MM.1S (cell line): ENCODE measurements at regions not wholly inside any gene's neighbourhood (a gene's known extent, or its start where the extent isn't known, plus 50 kb on each side); places are given as distances from the start of the nearest gene placed in this dataset.
A peak's percentile ranks its signal among the peaks of the same experiment; 100 is the strongest.

Experiments used
- DNase-seq: peaks from one replicate; pipeline ENCODE4 v3.0.0-alpha.2; 2015
- H2AFZ ChIP-seq: fragments of 300-600 bp; sonication (generic); 2 replicates; pipeline ENCODE4 v1.6.0; 2016; ENCODE audit warnings: antibody characterized with exemption, low read length
- H3F3A ChIP-seq: fragments of 300-600 bp; sonication (generic); 2 replicates; pipeline ENCODE4 v1.6.1; 2016; ENCODE audit warnings: mild to moderate bottlenecking, antibody characterized with exemption, low read length, moderate library complexity, mixed read lengths; ENCODE audit not compliant: insufficient read depth
- H3K27ac ChIP-seq: fragments of 300-600 bp; sonication (generic); 2 replicates; pipeline ENCODE4 v1.5.1; 2016; ENCODE audit warnings: mild to moderate bottlenecking, low read length
- H3K27me3 ChIP-seq: fragments of 300-600 bp; sonication (generic); replicated peaks from 2 replicates; pipeline ENCODE4 v1.6.0; 2016; ENCODE audit warnings: low read length; ENCODE audit not compliant: insufficient read depth
- H3K36me3 ChIP-seq: fragments of 300-600 bp; sonication (generic); replicated peaks from 2 replicates; pipeline ENCODE4 v1.6.1; 2016; ENCODE audit warnings: mild to moderate bottlenecking, low read length, mixed read lengths; ENCODE audit not compliant: insufficient read depth
- H3K4me1 ChIP-seq: fragments of 300-600 bp; sonication (generic); 2 replicates; pipeline ENCODE4 v1.6.1; 2016; ENCODE audit warnings: low read length, mixed read lengths
- H3K4me2 ChIP-seq: fragments of 300-600 bp; sonication (generic); 2 replicates; pipeline ENCODE4 v1.6.0; 2016; ENCODE audit warnings: low read depth, low read length
- H3K4me3 ChIP-seq: fragments of 300-600 bp; sonication (generic); 2 replicates; pipeline ENCODE4 v1.5.1; 2016; ENCODE audit warnings: low read length, mixed read lengths
- H3K79me2 ChIP-seq: fragments of 300-600 bp; sonication (generic); 2 replicates; pipeline ENCODE4 v1.6.1; 2016; ENCODE audit warnings: mixed run types, low read length, mixed read lengths
- H3K9ac ChIP-seq: fragments of 300-600 bp; sonication (generic); 2 replicates; pipeline ENCODE4 v1.6.1; 2016; ENCODE audit warnings: low read length, mixed read lengths
- H3K9me2 ChIP-seq: fragments of 300-600 bp; sonication (generic); replicated peaks from 2 replicates; pipeline ENCODE4 v1.6.1; 2016; ENCODE audit warnings: mild to moderate bottlenecking, low read length, mixed read lengths; ENCODE audit not compliant: insufficient read depth
- H3K9me3 ChIP-seq: fragments of 300-600 bp; sonication (generic); replicated peaks from 2 replicates; pipeline ENCODE4 v1.6.1; 2016; ENCODE audit warnings: mild to moderate bottlenecking, low read length, mixed read lengths; ENCODE audit not compliant: insufficient read depth
- H4K20me1 ChIP-seq: fragments of 300-600 bp; sonication (generic); 2 replicates; pipeline ENCODE4 v1.6.1; 2016; ENCODE audit warnings: mild to moderate bottlenecking, low read length, moderate library complexity, mixed read lengths; ENCODE audit not compliant: insufficient read depth
- EZH2 ChIP-seq: fragments of 300-600 bp; sonication (generic); optimal IDR thresholded peaks from 2 replicates; pipeline ENCODE3; 2017; ENCODE audit warnings: low read depth, mild to moderate bottlenecking, antibody characterized with exemption, low read length, mixed read lengths
- EZH2phosphoT487 ChIP-seq: fragments of 300-600 bp; sonication (generic); IDR thresholded peaks from 2 replicates; pipeline ENCODE4 v1.6.1; 2018; ENCODE audit warnings: antibody characterized with exemption, low read length
- TF ChIP-seq, protein P1 (sequence below): fragments of 300-600 bp; sonication (generic); IDR thresholded peaks from 2 replicates; pipeline ENCODE4 v1.5.1; 2016; ENCODE audit warnings: antibody characterized with exemption, low read length, mixed read lengths

- Histone ChIP-seq H3K4me1 (no peaks in the 10 kb centered on the region), H3K9me3 (no peaks in the 10 kb centered on the region), H2AFZ (no peak overlapping the region), H3K4me2 (no peak overlapping the region), H3K4me3 (no peak overlapping the region), H3K36me3 (no peaks in the 10 kb centered on the region), H3K9ac (no peak overlapping the region), H3F3A (no peaks in the 10 kb centered on the region), H3K27ac (no peak overlapping the region), H3K27me3 (no peaks in the 10 kb centered on the region), H3K9me2 (no peaks in the 10 kb centered on the region), H4K20me1 (no peaks in the 10 kb centered on the region), H3K79me2 (no peaks in the 10 kb centered on the region)
- TF ChIP-seq EZH2 (no peak), EZH2phosphoT487 (no peak)
- TF ChIP-seq, protein P1, sequence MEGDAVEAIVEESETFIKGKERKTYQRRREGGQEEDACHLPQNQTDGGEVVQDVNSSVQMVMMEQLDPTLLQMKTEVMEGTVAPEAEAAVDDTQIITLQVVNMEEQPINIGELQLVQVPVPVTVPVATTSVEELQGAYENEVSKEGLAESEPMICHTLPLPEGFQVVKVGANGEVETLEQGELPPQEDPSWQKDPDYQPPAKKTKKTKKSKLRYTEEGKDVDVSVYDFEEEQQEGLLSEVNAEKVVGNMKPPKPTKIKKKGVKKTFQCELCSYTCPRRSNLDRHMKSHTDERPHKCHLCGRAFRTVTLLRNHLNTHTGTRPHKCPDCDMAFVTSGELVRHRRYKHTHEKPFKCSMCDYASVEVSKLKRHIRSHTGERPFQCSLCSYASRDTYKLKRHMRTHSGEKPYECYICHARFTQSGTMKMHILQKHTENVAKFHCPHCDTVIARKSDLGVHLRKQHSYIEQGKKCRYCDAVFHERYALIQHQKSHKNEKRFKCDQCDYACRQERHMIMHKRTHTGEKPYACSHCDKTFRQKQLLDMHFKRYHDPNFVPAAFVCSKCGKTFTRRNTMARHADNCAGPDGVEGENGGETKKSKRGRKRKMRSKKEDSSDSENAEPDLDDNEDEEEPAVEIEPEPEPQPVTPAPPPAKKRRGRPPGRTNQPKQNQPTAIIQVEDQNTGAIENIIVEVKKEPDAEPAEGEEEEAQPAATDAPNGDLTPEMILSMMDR, result no peak
- DNase-seq, result no peak
Observed at GRCh38 chr2:186917866-186918265, 68.9 kb upstream of the ZSWIM2 start.

- TF ChIP-seq EZH2phosphoT487, result no peak
- TF ChIP-seq, protein P1, result no peak
- no peak for TF ChIP-seq EZH2
- H3K36me3 ChIP-seq, result no peaks in the 10 kb centered on the region
- no peak overlapping the region for H3K4me3 ChIP-seq
- no peak overlapping the region for H3K9ac ChIP-seq
- no peaks in the 10 kb centered on the region for H3F3A ChIP-seq
- no peaks in the 10 kb centered on the region for H3K27me3 ChIP-seq
- DNase-seq, result peak; percentile 64
- H4K20me1 ChIP-seq, result no peaks in the 10 kb centered on the region
- no peaks in the 10 kb centered on the region for H3K79me2 ChIP-seq
- H3K27ac ChIP-seq, result no peak overlapping the region
- H3K9me2 ChIP-seq, result no peaks in the 10 kb centered on the region
- no peak overlapping the region for H3K4me2 ChIP-seq
- H3K9me3 ChIP-seq, result no peaks in the 10 kb centered on the region
- H2AFZ ChIP-seq, result no peak overlapping the region
- no peaks in the 10 kb centered on the region for H3K4me1 ChIP-seq
Observed at GRCh38 chr2:186913870-186914269, 64.9 kb upstream of the ZSWIM2 start.

DNA sequence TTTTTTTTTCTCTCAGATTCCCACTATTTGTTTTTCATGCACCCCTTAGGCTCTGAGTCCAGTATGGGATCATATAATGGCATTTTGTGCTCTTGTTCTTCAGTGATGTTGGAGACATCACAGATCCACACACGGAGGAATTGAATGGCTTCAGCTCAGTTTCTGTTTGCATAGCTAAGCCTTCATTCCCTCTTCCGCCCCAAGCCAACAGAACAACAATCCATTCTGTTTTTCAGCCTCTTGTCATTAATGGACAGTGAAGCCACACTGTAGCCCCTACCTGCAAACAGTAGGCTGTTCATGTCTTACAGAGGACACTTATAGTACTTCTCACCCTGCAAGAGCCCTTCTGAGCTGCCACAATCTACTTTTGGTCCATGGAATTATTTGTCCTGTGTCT lies 64.0 kb upstream of the ZSWIM2 start:
- H3F3A ChIP-seq, result no peaks in the 10 kb centered on the region
- H3K36me3 ChIP-seq, result no peaks in the 10 kb centered on the region
- no peak overlapping the region for H3K4me3 ChIP-seq
- TF ChIP-seq, protein P1, result no peak
- TF ChIP-seq EZH2phosphoT487 (no peak), EZH2 (no peak)
- H3K27ac ChIP-seq, result no peak overlapping the region
- DNase-seq, result no peak
- H4K20me1 ChIP-seq, result no peaks in the 10 kb centered on the region
- H3K4me2 ChIP-seq, result no peak overlapping the region
- no peaks in the 10 kb centered on the region for H3K4me1 ChIP-seq
- no peaks in the 10 kb centered on the region for H3K9me2 ChIP-seq
- no peak overlapping the region for H2AFZ ChIP-seq
- H3K9ac ChIP-seq, result no peak overlapping the region
- H3K9me3 ChIP-seq, result no peaks in the 10 kb centered on the region
- no peaks in the 10 kb centered on the region for H3K79me2 ChIP-seq
- no peaks in the 10 kb centered on the region for H3K27me3 ChIP-seq
